Activated CD8-positive, alpha-beta memory T cell treated with anti-CD3 and anti-CD28 coated beads, Interleukin-2, amount 50 U/mL, for 1 hour (primary cell): ENCODE measurements at regions not wholly inside any gene's neighbourhood (a gene's known extent, or its start where the extent isn't known, plus 50 kb on each side); places are given as distances from the start of the nearest gene placed in this dataset.
"Not testable (repeated sequence)": the region's sequence is repeated elsewhere in the genome, so short reads cannot be mapped to it uniquely, and the experiment has no call there.

Experiments
- DNase-seq: peaks from one replicate; pipeline ENCODE4 v3.0.0-alpha.2; 2020; ENCODE audit errors: extremely low read depth

- DNase-seq, result not testable (repeated sequence)
These were observed 182.3 kb upstream of the DAAM1 start for GRCh38 chr14:59006179-59006578.

- no peak for DNase-seq
These were observed 178.5 kb upstream of the DAAM1 start for GRCh38 chr14:59009967-59010366.

GRCh38 chr14:59013672-59014298 is 174.7 kb upstream of the DAAM1 start:
- DNase-seq, result no peak

DNA sequence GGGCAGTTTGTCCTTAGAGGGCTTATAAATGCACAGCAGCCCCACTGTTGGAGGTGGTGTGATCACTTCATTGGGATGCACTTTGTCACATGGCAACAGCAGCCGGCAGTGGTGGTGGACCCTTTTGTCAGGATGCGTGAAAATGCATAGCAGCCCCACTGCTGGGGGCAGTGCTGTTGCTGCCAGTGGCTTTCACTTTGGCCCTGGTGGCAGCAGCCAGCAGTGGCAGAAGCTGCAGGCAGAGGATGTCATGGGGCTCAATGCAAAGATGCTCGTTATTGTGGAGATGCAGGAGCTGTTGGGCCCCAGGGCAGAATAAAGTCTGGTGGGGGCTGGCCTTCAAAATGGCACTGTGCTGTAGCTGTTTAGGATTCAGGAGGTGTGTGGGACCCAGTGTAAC is 173.0 kb upstream of the DAAM1 start:
- DNase-seq, result no peak

GRCh38 chr14:59017285-59017965 is 171.0 kb upstream of the DAAM1 start:
- DNase-seq, result no peak

- DNase-seq, result no peak
These were observed 170.0 kb upstream of the DAAM1 start for GRCh38 chr14:59018460-59018859.

DNA sequence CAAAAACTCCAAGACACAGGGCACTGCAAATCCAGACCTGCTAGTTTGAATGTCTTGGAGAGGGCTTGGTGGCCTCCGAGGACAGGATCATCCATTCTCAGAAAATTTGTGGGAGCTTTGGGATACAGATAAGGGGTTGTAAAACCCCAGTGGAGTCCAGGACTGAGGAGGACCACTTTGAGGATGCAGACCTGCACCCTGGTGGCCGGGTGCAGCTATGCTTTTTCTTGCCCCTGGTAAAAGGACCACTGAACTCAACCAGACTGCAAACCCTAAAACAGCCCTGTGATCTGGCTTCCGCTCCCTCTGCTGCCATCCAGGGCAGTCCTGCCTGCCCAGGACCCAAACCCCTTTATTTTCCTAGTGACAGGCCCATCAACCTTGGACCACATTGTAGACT is 169.5 kb upstream of the DAAM1 start:
- DNase-seq, result no peak

GRCh38 chr14:59020382-59020781 is 168.1 kb upstream of the DAAM1 start:
- DNase-seq, result no peak

DNA sequence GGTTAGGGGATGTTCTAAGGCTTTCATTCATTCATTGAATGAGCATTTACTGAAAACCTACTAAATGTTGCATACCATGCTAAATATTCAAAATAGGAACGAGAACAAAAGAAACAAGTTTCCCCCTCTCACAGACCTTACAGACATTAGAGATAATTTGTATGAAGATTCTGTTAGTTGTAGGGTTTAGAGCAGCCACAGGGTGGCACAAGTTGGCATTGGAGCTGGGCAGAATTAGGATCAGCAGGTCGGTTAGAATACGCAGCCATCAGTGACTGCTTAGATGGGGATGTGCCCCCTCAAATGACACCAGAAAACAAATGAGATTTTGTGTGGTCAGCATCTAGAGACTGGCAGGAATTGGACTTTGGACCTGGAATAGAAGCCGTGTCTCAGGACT is 166.3 kb upstream of the DAAM1 start:
- no peak for DNase-seq

DNA sequence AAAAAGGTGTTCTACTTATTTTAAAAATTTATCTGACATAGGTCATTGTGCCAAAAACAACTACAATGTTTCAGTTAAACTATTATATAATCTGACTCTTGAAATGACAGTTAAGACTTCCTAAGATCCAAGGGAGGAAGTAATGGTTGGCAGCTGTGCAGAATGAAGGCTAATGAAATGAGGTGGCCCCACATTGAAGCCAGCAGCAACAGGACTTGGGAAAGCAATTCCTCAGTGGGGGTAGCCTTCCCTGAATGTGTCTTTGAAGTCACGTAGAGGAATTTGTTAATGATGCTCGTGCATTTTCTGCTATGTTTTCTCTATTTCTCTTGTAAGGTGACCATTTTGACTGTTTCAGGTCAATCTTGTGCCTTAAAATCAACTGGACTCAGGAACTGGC is 162.4 kb upstream of the DAAM1 start:
- DNase-seq, result no peak

DNA sequence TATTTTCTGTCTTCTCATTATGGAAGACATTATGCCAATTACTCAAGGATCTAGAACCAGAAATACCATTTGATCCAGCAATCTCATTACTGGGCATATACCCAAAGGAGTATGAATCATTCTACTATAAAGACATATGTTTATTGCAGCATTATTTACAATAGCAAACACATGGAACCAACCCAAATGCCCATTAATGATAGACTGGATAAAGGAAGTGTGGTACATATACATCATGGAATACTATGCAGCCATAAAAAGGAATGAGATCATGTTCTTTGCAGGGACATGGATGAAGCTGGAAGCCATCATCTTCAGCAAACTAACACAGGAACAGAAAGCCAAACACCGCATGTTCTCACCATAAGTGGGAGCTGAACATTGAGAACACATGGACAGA is 161.8 kb upstream of the DAAM1 start:
- DNase-seq, result not testable (repeated sequence)

GRCh38 chr14:59028476-59029202 is 159.8 kb upstream of the DAAM1 start:
- DNase-seq, result no peak

DNA sequence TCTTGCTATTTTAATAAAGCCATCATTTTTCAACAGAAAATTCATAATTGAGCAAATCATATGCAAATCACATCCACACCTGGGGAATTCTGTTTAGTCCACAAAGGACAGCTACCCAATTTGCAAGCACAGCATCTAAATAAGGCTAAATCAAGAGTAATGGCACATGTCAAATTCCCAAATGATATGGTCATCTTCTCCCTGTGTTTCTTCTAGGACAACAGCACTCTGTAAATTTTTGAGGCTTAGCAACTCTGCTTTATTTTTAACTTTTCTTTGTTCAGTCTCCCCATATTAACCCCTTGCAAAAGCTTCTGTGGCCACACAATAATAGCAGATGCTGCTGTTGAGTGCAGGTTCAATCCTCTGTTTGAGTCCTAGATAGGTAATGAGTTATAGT is 155.6 kb upstream of the DAAM1 start:
- DNase-seq, result no peak

DNA sequence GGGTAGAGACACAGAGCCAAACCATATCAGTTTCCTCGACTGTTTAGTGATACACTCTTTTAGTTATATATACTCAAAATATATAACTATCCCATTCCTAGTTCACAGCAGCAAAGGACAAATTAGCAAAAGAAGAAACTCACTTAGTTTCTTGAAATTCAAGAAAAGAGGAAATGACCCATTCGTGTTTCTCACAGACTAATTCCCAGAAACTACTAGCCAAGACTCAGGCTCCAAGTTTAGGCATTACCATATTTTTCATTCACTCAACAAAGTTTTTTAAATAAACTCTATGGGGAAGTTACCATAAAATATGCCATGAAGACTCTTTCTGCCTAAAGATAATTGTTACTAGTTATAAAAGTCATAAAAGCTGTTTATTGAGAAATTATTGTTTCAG is 152.3 kb upstream of the DAAM1 start:
- DNase-seq, result no peak

- no peak for DNase-seq
These were observed 151.4 kb upstream of the DAAM1 start for GRCh38 chr14:59037086-59037485.

DNA sequence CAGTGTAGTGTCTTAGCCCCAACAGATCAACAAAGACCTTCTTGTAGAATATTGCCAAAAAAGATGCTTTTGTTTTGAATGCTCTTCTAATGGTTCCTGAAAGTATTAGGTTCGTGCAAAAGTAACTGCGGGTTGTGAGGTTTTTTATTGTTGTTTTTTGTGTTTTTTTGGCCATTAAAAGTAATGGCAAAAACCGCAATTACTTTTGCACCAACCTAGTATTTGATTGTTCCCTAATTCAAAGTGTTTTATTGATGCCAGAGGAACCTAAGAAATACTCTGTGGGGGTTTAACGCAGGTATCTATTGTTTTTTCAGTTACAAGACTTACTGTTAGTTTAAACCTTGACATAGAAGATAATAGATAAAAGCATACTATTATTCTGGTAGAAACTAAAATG is 150.8 kb upstream of the DAAM1 start:
- DNase-seq, result no peak

- no peak for DNase-seq
These were observed 149.7 kb upstream of the DAAM1 start for GRCh38 chr14:59038746-59039145.

GRCh38 chr14:59041308-59041707 is 147.2 kb upstream of the DAAM1 start:
- no peak for DNase-seq

GRCh38 chr14:59044707-59045106 is 143.8 kb upstream of the DAAM1 start:
- DNase-seq, result no peak

DNA sequence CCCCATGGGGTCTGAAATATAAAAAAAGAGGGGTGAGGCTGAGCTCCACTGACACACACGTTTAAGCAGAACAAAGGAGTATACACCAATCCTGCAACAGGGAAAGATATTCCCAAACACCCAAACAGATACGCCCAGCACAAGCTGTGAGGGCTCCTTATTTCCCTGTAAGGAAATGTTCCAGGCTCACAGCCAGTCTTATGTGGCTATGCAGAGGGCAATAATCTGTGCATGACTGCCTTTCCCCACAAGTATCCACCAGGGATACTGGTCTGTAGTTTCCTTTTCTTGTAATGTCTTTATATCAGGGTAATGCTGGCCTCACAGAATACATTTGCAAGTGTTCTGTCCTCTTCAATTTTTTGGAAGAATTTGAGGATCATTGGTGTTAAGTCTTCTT is 141.7 kb upstream of the DAAM1 start:
- no peak for DNase-seq

GRCh38 chr14:59055006-59055405 is 133.5 kb upstream of the DAAM1 start:
- DNase-seq, result no peak

DNA sequence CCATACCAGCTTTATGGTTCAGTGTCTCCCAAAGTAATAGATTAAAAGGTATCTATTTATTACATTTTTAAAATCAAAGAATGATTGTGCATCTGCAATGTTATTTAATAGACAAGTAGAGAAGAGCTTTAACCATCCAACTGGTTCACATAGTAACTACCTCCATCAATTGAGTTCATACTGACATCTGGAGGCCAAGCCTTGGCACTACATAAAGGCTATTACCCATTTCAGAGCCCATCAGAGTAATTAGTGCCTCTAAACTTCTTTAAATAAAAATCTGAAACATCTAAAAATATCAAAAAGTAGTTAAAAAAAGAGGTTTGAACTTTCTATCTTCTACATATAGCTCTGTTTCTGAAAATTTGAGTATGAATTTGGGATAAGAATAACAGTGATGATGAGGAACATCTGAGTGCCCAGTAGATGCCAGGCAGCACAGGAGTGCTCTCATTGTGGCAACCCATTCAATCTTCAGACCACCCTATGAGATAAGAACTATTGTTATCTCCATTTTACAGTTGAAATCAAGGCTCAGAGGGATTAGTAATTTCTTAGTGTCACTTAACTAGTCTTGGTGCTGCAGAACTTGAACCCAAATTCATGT is 132.9 kb upstream of the DAAM1 start:
- DNase-seq, result no peak

DNA sequence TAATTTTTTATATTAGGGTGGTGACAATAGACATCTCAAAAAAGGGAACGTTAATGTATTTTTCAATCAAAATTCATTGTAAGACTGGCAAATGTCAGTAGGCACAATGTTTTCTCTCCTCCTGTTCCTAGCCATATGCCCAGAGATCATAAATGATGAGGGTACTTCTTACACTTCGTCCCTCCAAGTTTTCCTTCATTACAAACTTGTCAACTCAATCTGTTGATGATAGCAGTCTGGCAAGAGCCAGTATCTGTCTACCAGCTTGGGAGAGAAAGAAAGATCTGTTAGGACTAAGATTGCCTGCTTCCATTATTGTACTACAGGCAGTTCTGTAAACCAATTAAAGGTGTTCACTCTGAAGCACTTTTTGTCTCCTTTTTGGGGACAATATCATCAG is 130.9 kb upstream of the DAAM1 start:
- no peak for DNase-seq
